ENCODE measurements at regions not wholly inside any gene's neighbourhood (a gene's known extent, or its start where the extent isn't known, plus 50 kb on each side); places are given as distances from the start of the nearest gene placed in this dataset.

DNA sequence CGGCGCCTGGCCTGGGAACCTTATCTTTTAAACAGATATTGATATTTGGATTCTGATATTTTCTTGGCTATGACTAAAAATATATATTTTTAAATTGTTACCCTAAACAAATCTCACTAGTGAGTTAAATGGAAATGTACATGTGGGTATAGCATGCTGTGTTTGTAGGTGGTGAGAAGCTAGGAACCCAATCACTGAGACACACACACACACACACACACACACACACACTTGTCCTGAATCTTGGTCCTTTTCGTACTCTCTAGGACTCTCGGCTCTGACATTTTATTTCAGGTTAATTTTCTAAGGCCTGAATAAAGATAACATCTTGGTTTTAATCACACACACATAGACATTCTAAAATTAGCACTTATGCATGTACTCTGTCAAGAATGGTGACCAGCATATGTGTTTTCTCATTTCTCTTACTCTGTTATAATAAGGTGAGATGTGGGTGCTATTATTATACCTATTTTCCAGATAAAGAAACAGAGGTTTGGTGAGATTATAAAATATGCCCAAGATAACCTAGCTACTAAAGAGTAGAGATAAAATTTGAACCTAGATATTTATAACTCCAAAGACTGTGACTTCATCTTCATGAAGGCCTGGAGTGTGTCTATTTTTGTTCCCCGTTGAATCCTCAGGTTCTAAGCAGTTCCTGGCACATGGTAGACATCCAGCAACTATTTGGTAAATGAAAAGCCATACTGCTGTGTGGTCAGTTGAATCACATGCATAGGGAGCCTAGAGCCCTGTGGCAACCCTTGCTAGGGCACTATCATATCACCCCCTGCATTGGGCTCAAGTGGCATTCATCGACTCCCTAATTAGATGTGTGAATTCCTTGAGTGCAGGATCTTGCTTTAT lies 85.0 kb upstream of the RAB3GAP2 start:
- DNase-seq, result no peak

DNA sequence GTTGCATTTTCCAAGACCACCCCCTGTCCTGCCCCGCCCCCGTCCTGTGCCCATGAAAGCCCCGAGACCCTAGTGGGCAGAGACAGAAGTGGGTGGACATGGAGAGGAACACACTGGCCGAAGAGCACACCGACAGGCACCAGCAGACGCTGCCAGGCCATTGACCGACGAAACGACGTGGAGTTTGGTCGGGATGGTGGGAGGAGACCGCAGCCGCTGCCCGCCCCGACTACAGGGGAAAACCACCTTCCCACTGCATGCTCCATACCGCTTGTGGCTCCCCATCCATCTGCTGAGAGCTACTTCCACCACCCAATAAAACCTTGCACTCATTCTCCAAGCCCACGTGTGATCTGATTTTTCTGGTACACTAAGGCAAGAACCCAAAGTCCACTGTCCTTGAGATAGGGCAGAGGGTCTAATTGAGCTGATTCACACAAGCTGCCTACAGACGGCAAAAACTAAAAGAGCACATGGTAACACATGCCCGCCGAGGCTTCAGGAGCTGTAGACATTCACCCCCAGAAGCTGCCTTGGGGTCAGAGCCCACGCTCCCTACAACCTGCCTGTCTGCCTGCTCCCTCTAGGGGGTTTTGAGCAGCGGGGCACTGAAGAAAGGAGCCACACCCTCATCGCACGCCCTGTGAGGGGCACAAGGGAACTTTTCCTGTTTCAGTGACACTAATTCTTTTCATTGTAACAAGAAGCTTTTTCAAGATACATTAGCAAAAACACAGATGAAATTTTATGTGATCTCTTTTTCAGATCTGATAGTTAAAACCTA lies 81.2 kb upstream of the RAB3GAP2 start:
- DNase-seq, result no peak

DNA sequence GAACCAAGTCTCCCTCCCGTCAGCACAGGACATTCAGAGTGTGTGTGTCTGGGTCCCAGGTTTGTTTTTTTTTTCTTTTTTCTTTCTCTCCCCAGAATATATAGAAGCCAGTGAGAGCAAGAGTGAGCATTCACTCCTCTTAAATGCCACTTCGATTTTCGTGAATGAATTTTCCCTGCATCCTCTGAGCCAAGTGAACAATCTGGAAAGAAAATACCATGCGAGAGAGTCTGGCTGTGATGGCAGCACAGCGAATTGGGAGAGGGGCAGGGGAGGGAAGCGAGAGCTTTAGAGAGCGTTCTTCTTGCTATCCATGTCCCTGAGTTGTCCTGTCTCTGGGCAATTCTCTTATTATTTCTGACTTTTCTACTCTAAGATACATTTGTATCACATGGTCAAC lies 76.0 kb upstream of the RAB3GAP2 start:
- DNase-seq, result no peak

DNA sequence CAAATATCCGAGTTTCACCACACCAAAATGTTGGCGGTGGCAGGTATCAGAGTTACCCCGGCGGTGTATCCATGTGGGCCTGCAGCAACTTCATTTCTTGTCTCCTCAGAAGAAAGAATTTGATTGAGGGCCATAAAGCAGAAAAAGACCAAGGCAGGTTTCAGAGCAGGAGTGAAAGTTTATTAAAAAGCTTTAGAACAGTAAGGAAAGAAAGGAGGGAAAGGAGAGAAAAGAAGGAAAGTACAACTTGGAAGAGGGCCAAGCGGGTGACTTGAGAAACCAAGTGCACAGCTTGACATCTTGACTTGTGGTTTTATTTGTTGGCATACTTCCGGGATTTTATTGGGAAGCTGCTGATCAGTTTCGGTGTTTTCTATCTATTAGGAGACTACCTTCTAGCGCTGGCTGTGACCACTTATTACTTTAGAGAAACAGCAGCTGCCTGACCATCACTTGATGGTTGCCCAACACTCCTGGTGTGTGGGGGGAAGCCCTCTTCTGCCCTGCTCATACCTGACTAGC lies 75.5 kb upstream of the RAB3GAP2 start:
- DNase-seq, result peak; percentile 22

DNA sequence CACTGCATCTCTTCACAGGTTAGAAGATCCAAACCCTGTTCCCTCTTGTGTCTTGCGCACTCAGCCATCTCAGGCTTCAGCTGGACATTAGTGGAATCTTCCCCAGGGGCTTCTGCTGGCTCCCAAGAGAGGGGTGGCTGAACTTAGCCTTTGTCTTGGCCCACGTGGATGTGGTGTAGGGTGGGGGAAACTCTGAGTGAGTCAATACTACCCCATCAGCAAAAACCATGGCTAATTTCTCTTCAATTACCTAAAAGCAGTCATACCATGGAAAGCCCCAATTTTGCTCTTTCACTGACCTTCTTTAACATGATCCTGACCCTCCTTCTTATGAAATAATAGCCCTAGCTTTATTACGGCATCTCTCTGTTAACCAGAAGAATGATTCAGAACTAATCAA lies 72.5 kb upstream of the RAB3GAP2 start:
- DNase-seq, result no peak

DNA sequence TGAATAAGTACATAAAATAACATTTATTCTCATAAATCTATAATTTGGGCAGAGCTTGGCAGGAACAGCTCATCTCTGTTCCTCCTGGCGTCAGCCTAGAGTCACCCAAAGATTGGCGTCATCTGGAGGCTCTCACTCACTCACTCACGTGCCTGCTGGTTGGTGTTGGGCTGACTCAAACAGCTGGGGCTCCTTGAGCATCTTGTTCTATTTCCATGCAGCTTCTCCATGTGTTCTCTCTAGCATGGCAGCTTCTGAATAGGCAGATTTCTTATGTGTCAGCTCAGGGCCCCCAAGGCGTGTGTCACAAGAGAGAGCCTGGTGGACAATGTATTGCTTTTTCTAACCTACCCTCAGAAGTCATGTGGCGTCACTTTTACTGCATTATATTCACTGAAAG lies 70.6 kb upstream of the RAB3GAP2 start:
- DNase-seq, result no peak

DNA sequence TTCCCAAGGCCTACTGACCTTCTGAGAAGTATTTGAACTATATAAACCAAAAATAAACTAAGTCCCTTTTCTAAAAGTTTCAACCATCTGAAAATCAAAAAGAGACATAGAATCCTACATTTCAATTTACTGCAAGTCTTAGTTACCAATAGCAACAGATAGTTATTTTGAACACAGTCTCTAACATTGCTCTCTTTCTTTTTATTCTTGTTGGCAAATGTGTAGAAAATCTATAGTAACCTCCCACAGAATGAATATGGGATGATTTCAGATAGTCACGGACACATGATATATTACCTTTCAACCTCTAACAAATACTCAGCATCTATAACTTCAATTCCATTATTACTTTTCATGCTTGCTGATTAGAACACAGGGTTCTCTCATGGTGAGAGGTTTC lies 68.9 kb upstream of the RAB3GAP2 start:
- no peak for DNase-seq

DNA sequence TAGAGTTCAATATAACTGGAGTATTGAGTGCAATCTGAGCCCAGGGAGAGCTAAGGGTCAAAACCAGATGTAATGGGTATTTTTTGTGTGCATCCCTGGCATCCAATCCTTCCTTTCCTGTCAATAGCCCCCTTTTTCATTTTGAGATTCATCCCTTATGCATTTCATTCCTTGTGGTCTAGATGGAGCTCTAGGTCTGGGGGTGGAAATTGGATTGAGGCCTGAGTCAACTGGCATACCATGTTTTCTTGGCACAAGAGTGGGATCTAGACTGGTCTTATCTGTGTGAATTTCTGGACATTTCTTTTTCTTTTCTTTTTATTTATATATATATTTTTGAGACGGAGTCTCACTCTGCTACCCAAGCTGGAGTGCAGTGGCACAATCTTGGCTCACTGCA lies 67.3 kb upstream of the RAB3GAP2 start:
- DNase-seq, result no peak

DNA sequence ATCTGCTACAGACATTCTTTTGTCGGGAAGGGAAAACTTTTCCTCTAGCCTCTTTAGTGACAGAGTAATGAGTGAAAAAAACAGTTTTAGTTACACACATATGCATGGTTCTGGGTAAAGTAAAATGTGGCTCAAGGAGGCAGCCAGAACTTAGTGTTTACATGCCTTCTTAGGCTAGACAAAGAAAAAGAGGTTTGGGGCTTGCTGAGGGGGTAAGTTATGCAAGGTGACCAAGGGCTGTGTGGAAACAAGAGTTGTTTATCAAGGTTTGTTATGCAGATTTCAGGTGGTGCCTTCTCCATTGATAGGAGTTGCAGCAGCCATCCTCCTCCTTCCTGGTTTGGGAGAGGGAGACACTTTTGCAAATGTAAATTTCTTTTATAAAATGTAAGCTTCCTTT lies 66.5 kb upstream of the RAB3GAP2 start:
- DNase-seq, result no peak

DNA sequence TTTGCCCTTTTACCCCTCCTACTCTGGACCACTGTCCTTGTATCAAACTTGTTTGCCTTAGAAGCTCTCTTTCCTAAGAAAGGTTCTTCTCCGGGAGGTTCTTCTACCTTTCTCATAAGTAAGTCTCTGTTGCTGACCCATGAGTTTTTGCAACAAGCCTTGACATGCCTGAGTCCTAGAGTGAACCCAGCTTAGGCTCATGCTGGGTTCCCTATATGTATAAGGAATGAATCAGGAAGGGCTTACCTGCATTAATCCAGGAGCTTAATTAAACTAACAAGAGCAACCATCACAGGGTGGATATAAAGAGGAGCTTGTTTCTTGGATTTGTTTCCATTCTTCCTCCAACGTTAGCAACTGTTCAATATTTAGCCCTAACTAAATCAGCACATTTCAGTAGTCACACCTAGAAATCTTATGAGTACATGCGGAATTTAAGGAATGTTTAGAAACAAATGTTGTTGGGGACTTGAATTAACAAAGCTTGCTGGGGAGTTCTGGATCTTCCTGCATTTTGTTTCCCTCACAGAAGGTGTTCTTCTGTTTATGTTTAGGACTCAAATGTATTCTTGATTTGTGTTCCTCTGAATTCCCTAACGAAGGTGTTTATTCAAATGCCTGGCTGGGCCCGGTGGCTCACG lies 64.3 kb upstream of the RAB3GAP2 start:
- no peak for DNase-seq

DNA sequence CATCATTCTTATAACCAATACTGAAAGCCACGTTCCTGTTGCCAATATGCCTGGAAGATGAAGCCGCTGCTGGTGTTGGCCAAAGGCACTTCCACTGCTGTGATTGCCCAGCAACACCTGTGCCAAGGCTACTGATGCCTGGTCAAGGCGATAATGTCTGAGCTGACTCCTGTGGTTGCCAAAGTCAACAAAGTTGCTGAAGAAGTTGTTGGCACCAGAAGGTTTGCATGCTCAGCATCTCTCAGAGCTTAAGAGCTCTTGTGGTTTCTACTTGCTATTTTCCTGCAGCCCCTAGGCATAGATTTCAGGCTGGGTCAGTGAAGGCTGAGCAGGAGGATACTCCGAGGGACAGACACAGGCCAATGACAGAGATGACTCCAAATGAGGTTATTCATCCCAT lies 63.4 kb upstream of the RAB3GAP2 start:
- no peak for DNase-seq

DNA sequence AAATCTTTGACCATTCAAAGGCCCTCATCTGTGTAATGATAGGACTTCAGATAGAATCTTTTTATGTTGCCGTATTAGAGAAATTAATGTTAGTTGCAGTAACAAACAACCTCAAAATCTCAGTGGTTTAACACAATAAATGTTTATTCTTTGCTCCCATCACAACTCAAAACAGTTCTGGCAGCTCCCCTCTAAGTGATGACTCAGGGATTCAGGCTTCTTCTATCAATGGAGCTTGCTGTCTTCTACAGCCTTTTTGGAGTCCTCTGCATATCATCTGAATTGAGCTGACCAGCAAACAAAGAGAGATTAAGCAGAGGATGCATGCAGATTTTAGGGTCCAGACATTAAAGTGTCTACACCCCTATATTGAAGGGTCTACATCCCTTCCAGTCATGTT lies 59.1 kb upstream of the RAB3GAP2 start:
- no peak for DNase-seq

DNA sequence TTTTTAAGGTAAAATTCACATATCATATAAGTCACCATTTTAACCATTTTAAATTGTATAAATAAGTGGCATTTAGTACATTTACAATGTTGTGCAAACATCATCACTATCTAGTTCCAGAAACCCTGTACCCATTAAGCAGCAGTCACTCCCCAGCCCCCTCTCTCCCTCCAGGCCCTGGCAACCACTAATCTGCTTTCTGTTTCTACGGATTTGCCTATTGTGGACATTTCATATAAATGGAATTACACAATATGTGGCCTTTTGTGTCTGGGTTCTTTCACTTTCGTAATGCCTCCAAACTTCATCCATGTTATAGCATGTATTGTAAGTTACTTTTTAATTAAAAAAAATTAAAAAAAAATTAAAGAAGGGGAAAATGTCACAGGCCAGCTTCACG lies 58.0 kb upstream of the RAB3GAP2 start:
- peak; percentile 10 for DNase-seq

DNA sequence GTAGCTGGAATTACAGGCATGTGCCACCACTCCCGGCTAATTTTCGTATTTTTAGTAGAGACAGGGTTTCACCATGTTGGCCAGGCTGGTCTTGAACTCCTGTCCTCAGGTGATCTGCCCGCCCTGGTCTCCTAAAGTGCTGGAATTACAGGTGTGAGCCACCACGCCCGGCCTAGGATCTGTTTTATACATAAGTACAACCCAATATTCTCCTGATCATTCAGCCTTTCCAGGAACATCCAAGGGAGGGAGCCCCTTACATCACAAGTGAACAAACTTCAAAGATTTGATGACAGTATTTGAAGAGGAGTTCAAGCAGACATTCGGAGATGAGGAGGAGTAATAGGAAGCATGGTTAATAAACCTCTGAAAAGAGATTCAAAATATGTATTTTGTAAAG lies 54.9 kb upstream of the RAB3GAP2 start:
- no peak for DNase-seq

DNA sequence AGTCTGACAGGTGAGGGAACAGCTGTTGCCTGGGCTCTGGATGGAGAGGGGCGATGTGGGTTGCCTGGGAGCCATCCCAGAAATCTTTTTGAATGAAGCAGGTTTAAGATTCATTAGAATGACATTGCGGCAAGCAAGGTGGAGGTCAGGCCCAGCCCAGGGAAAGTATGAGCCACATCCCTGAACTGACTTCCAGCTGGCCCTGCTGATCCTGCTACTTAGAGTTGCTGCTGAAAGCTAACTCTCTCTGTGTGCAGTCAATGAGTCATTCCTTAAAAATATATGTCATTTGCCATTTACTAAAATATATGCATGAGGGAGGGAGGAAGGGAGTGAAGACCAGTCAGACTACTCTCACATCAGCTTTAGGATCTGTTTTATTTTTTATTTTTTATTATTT lies 54.3 kb upstream of the RAB3GAP2 start:
- peak; percentile 57 for DNase-seq

DNA sequence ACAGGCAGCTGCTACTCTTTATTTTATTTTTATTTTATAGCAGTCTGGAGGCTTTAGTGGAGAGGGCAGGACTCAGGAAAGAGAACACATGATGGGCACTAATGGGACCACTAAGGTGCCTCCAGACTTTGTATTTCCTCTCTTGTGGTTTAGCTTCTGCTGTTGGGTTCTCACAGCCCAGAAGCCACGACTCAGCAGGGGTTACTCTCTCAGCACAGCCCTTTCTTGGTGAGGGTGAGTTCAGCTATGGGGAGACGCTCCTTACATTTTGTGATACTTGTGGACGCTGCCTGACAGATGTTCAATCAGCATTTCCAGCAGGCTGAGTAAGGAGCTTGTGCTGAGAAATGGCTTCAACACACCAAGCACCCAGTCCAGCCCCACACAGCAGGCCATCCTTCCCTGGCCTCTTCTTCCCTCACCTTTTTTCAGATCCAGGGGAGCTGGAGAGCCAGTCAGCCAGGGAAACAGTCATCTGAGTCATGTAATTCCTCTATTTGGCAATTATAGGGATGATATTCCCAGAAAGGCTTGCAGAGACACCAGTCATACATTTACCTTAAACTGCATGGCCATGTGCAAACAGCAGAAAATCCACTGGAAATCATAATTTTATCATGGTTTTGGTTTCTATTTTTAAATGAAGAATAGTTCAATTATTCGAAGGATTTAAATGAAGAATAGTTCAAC lies 53.2 kb upstream of the RAB3GAP2 start:
- DNase-seq, result peak; percentile 20

DNA sequence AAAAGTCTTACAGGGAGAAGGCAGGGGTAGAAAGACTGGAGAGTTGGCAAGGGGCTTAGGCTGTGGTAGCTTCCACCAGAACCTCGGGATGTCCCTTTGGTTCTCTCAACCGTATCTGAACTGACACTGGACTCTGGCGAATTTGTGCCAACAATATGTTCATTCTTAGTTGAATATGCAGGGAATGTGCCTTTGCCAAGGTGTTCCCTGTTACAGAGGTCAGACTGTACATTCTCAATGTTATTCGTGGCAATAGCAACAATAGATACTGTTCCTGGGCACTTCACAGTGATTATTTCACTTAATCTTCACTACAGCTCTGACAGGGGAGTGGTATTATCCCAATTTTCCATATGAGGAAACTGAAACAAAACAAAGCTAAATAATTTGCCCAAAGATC lies 51.5 kb upstream of the RAB3GAP2 start:
- no peak for DNase-seq

DNA sequence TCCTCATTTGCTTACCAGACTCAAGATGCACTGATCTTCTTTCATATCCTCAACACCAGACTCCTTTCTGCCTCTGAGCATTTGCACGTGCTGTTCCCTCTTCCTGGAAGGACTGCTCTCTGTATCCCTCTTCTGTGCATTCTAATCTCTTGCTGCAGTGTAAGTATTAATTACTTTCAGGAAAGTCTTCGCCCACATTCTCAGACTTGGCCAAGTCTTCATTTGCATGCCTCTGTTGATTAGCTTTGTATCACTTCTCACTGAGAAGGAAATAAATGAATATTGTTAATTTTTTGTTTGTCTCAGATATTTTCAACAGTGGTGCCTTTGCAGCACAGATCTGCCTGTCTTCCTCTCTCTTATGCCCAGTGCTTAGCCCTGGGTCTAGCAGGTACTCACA lies 50.3 kb upstream of the RAB3GAP2 start:
- DNase-seq, result no peak
